ENCODE measurements at regions not wholly inside any gene's neighbourhood (a gene's known extent, or its start where the extent isn't known, plus 50 kb on each side); places are given as distances from the start of the nearest gene placed in this dataset.

GRCh38 chr5:113806250-113806649 is 292.8 kb downstream of the YTHDC2 start:
- DNase-seq: no peak

GRCh38 chr5:113806904-113807303 is 293.4 kb downstream of the YTHDC2 start:
- no peak for DNase-seq

GRCh38 chr5:113807427-113807991 is 294.0 kb downstream of the YTHDC2 start:
- DNase-seq: no peak

GRCh38 chr5:113808956-113809355 is 295.5 kb downstream of the YTHDC2 start:
- DNase-seq: no peak

GRCh38 chr5:113809626-113810025 is 296.1 kb downstream of the YTHDC2 start:
- DNase-seq: no peak

- no peak for DNase-seq
Measured at GRCh38 chr5:113813466-113813865, 300.0 kb downstream of the YTHDC2 start.

GRCh38 chr5:113817683-113818082 is 304.2 kb downstream of the YTHDC2 start:
- DNase-seq: no peak

GRCh38 chr5:113823696-113824095 is 310.2 kb downstream of the YTHDC2 start:
- DNase-seq: no peak

GRCh38 chr5:113824307-113824706 is 310.8 kb downstream of the YTHDC2 start:
- no peak for DNase-seq

- no peak for DNase-seq
Measured at GRCh38 chr5:113825176-113825575, 311.7 kb downstream of the YTHDC2 start.

- DNase-seq: no peak
Measured at GRCh38 chr5:113846941-113847340, 333.4 kb downstream of the YTHDC2 start.

- no peak for DNase-seq
Measured at GRCh38 chr5:113864437-113864836, 350.9 kb downstream of the YTHDC2 start.

- DNase-seq: no peak
Measured at GRCh38 chr5:113866763-113867162, 353.3 kb downstream of the YTHDC2 start.

- no peak for DNase-seq
Measured at GRCh38 chr5:113869611-113870010, 356.1 kb downstream of the YTHDC2 start.

- DNase-seq: no peak
Measured at GRCh38 chr5:113871972-113872371, 358.5 kb downstream of the YTHDC2 start.

GRCh38 chr5:113875096-113875495 is 361.6 kb downstream of the YTHDC2 start:
- no peak for DNase-seq

- DNase-seq: no peak
Measured at GRCh38 chr5:113891491-113891890, 378.0 kb downstream of the YTHDC2 start.

- no peak for DNase-seq
Measured at GRCh38 chr5:113896789-113897188, 383.3 kb downstream of the YTHDC2 start.

- DNase-seq: no peak
Measured at GRCh38 chr5:113897748-113898147, 384.3 kb downstream of the YTHDC2 start.

GRCh38 chr5:113900141-113900540 is 386.6 kb downstream of the YTHDC2 start:
- DNase-seq: no peak

GRCh38 chr5:113900816-113901215 is 387.3 kb downstream of the YTHDC2 start:
- DNase-seq: no peak

- no peak for DNase-seq
Measured at GRCh38 chr5:113901718-113902117, 388.2 kb downstream of the YTHDC2 start.

- DNase-seq: no peak
Measured at GRCh38 chr5:113902917-113903660, 389.6 kb downstream of the YTHDC2 start.

GRCh38 chr5:113909782-113910181 is 396.3 kb downstream of the YTHDC2 start:
- DNase-seq: no peak

GRCh38 chr5:113917997-113918396 is 404.5 kb downstream of the YTHDC2 start:
- no peak for DNase-seq
